WERI-Rb-1 (cell line): ENCODE measurements at regions not wholly inside any gene's neighbourhood (a gene's known extent, or its start where the extent isn't known, plus 50 kb on each side); places are given as distances from the start of the nearest gene placed in this dataset.

Source experiments
- DNase-seq: peaks from one replicate; pipeline ENCODE4 v3.0.0-alpha.2; 2020
- H3K27ac ChIP-seq: fragments of 250-450 bp; sonication (Bioruptor Pico); 2 replicates; pipeline ENCODE4 v1.5.1; 2020; ENCODE audit warnings: mild to moderate bottlenecking, moderate library complexity
- H3K27me3 ChIP-seq: fragments of 250-450 bp; sonication (Bioruptor Pico); 2 replicates; pipeline ENCODE4 v1.5.1; 2021; ENCODE audit warnings: mild to moderate bottlenecking, low read depth, moderate library complexity; ENCODE audit not compliant: insufficient read depth, severe bottlenecking
- H3K36me3 ChIP-seq: fragments of 250-450 bp; sonication (Bioruptor Pico); 2 replicates; pipeline ENCODE4 v1.5.1; 2020; ENCODE audit warnings: mild to moderate bottlenecking, moderate library complexity
- H3K4me3 ChIP-seq: 2 replicates; pipeline ENCODE4 v1.5.1; 2011; ENCODE audit warnings: low read depth, mild to moderate bottlenecking, control low read depth, low read length
- H3K9me3 ChIP-seq: fragments of 250-450 bp; sonication (Bioruptor Pico); 2 replicates; pipeline ENCODE4 v1.5.1; 2021; ENCODE audit warnings: mild to moderate bottlenecking, moderate library complexity; ENCODE audit not compliant: severe bottlenecking
- TF ChIP-seq, protein P1 (sequence below): IDR thresholded peaks from 2 replicates; pipeline ENCODE4 v1.5.1; 2011; ENCODE audit warnings: low read depth, mild to moderate bottlenecking, control low read depth, inconsistent platforms, low read length

DNA sequence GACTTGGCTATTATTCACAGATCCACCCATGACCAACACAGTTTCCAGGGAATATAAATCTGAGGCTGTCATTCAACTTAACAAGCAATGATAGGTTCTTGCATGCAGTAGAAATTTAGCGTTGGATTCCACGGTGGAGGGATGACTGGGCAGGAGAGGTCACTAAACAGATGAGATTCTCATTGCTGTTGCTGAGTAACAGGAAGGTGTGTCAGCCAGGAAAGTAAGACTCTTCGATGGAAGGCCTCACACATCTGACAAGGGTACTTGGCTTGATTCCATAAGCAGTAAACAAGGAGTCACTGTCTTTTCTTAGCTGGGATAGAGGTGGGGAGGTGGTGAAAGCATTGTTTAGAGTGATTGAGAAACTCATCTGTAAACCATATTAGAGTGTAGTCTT is 1152.0 kb downstream of the SORCS3 start:
- TF ChIP-seq, protein P1, sequence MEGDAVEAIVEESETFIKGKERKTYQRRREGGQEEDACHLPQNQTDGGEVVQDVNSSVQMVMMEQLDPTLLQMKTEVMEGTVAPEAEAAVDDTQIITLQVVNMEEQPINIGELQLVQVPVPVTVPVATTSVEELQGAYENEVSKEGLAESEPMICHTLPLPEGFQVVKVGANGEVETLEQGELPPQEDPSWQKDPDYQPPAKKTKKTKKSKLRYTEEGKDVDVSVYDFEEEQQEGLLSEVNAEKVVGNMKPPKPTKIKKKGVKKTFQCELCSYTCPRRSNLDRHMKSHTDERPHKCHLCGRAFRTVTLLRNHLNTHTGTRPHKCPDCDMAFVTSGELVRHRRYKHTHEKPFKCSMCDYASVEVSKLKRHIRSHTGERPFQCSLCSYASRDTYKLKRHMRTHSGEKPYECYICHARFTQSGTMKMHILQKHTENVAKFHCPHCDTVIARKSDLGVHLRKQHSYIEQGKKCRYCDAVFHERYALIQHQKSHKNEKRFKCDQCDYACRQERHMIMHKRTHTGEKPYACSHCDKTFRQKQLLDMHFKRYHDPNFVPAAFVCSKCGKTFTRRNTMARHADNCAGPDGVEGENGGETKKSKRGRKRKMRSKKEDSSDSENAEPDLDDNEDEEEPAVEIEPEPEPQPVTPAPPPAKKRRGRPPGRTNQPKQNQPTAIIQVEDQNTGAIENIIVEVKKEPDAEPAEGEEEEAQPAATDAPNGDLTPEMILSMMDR, result no peak
- DNase-seq, result no peak
- Histone ChIP-seq H3K9me3 (no peaks in the 10 kb centered on the region), H3K27me3 (no peaks in the 10 kb centered on the region), H3K27ac (no peak overlapping the region), H3K36me3 (no peaks in the 10 kb centered on the region), H3K4me3 (no peak overlapping the region)

DNA sequence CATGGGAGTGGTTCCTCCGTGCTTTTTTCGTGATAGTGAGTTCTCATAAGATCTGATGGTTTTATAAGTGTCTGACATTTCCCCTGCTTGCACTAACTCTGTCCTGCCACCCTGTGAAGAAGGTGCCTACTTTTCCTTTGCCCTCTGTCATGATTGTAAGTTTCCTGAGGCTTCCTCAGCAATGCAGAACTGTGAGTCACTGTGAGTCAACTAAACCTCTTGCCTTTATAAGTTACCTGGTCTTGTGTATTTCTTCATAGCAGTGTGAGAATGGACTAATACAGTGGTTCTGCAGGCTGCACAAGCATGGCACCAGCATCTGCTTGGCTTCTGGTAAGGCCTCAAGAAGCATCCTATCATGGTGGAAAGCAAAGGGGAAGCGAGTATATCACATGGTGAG is 1144.6 kb downstream of the SORCS3 start:
- Histone ChIP-seq H3K27me3 (no peaks in the 10 kb centered on the region), H3K27ac (no peak overlapping the region), H3K9me3 (no peaks in the 10 kb centered on the region), H3K36me3 (no peaks in the 10 kb centered on the region), H3K4me3 (no peak overlapping the region)
- no peak for DNase-seq
- TF ChIP-seq, protein P1, result no peak

DNA sequence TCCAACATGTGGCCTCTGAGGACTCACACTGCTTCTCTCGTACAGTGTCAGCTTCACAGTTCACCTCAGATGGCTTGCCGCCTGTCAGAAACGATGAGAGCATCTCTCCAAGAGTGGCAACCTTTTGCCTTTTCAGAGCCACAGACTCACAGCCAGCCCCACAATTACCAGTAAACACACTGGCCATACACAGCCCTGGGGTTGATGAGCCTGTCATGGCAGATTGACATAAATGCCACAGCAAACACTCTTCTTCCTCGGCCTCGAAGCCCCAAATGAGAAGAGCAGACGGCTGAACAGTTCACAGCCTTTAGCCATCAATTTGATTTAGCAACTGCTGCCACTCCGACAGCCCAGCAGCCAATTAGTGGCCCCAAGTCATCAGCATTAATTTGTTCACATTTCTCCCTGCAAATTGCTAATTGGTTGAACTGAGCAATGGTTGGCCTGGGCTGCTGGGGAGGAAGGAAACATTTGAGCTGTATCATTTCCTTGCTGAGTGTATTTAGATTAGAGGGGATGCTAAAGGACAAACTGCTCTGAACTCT is 1142.9 kb downstream of the SORCS3 start:
- TF ChIP-seq, protein P1, result no peak
- Histone ChIP-seq H3K27me3 (no peaks in the 10 kb centered on the region), H3K9me3 (no peaks in the 10 kb centered on the region), H3K4me3 (no peak overlapping the region), H3K27ac (no peak overlapping the region), H3K36me3 (no peaks in the 10 kb centered on the region)
- no peak for DNase-seq

DNA sequence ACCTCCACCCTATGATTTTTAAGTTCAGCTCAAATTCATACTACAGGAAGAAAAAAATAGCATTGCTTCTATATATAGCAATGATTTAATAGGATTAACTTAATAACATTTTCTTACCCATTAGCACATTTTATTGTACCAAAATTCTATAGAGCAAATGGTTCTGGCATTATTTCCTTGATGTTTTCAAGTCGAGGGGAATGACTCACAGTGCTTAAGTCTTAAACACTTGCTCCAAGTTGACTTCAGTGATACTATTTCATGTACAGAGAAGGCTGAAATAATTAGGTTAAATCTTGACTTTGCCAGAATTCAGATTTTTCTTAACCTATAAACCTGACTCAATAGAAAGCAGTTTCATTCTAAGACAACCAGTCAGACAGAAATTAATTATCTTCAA is 1133.8 kb downstream of the SORCS3 start:
- Histone ChIP-seq H3K27ac (no peak overlapping the region), H3K27me3 (no peaks in the 10 kb centered on the region), H3K9me3 (no peaks in the 10 kb centered on the region), H3K4me3 (no peak overlapping the region), H3K36me3 (no peaks in the 10 kb centered on the region)
- TF ChIP-seq, protein P1, result no peak
- DNase-seq, result no peak

DNA sequence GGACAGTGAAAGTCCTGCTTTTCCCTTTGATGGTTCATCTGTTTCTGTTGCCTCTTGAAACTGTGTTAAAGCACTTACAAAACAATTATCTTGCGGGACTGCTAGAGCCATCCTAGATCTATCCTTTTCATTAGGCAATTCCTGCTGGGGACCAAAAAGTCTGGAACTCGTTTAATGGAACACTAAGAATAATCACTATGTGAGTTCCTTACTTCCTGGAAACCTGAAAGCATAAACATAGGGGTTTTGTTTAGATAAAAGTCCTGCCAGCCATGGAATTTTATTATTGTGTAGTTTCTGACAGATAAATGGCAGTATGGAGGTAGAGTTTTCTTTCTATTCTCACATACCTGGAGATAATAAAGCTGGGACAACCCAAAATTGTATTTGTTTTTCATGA is 1133.3 kb downstream of the SORCS3 start:
- Histone ChIP-seq H3K36me3 (no peaks in the 10 kb centered on the region), H3K4me3 (no peak overlapping the region), H3K9me3 (no peaks in the 10 kb centered on the region), H3K27ac (no peak overlapping the region), H3K27me3 (no peaks in the 10 kb centered on the region)
- TF ChIP-seq, protein P1, result no peak
- no peak for DNase-seq

DNA sequence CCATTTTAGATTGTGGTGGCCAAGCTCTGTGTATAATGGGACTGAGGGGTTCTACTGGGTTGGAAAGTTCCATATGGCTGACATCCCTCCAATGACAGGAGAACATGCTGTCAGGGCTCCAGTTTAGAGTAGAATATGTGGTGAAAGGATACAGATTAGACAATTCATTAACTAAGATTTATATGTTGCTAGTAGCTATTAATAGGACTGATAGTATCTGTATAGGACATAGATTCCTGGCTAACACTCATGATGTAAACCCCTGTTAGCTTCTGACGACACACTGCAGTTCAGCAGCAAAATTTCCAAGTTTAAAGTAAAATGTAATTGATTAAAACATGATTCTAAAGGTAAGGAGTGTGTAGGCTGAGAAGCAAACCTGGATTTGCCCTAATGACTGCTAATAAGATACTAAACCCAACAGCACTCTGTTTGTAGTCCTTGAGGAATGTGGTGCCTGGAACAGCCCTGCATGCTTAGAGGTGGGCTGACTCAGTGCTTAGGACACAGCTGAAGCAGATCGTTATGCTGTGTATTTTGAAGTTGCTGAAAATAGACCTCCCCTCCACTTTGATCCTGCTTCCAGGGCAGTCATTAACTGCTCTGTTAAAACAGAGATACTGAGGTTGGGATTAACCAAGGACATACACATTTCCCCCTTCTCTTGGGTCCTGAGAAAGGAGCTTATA is 1129.6 kb downstream of the SORCS3 start:
- Histone ChIP-seq H3K36me3 (no peaks in the 10 kb centered on the region), H3K9me3 (no peaks in the 10 kb centered on the region), H3K27me3 (no peaks in the 10 kb centered on the region), H3K27ac (no peak overlapping the region), H3K4me3 (no peak overlapping the region)
- TF ChIP-seq, protein P1, result no peak
- DNase-seq, result no peak
